PC-9 (cell line): ENCODE measurements at regions not wholly inside any gene's neighbourhood (a gene's known extent, or its start where the extent isn't known, plus 50 kb on each side); places are given as distances from the start of the nearest gene placed in this dataset.

Source experiments
- EZH2 ChIP-seq: fragments of 200-600 bp; sonication (generic); IDR thresholded peaks from 2 replicates; pipeline ENCODE4 v1.8.0; 2017; ENCODE audit warnings: antibody characterized with exemption, low read depth
- TF ChIP-seq, protein P1 (sequence below): fragments of 200-600 bp; sonication (generic); conservative IDR thresholded peaks from 2 replicates; pipeline ENCODE4 v1.6.1; 2017; ENCODE audit warnings: mixed run types, antibody characterized with exemption, mild to moderate bottlenecking, moderate library complexity

DNA sequence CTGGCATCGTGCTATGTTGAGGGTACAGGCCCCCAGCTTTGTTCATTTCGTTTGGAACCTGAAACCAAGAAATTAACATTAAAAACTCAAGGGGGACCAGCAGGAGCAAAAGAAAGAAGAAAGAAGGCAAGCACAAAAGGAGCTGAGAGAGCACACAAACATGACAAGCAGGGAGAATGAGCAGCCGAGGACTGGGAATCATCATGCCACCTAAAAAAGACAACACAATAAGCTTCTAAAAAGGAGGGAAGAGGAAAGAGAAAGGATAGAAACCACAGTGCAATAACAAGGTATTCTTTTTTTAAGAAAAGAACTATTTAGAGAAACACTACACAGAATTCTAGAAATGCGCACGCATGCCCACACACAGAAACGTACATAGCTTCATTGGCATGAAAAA, 103.2 kb upstream of the FAM9B start:
- TF ChIP-seq, protein P1, sequence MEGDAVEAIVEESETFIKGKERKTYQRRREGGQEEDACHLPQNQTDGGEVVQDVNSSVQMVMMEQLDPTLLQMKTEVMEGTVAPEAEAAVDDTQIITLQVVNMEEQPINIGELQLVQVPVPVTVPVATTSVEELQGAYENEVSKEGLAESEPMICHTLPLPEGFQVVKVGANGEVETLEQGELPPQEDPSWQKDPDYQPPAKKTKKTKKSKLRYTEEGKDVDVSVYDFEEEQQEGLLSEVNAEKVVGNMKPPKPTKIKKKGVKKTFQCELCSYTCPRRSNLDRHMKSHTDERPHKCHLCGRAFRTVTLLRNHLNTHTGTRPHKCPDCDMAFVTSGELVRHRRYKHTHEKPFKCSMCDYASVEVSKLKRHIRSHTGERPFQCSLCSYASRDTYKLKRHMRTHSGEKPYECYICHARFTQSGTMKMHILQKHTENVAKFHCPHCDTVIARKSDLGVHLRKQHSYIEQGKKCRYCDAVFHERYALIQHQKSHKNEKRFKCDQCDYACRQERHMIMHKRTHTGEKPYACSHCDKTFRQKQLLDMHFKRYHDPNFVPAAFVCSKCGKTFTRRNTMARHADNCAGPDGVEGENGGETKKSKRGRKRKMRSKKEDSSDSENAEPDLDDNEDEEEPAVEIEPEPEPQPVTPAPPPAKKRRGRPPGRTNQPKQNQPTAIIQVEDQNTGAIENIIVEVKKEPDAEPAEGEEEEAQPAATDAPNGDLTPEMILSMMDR = no peak
- TF ChIP-seq EZH2 = no peak
